ENCODE measurements at regions not wholly inside any gene's neighbourhood (a gene's known extent, or its start where the extent isn't known, plus 50 kb on each side); places are given as distances from the start of the nearest gene placed in this dataset.

DNA sequence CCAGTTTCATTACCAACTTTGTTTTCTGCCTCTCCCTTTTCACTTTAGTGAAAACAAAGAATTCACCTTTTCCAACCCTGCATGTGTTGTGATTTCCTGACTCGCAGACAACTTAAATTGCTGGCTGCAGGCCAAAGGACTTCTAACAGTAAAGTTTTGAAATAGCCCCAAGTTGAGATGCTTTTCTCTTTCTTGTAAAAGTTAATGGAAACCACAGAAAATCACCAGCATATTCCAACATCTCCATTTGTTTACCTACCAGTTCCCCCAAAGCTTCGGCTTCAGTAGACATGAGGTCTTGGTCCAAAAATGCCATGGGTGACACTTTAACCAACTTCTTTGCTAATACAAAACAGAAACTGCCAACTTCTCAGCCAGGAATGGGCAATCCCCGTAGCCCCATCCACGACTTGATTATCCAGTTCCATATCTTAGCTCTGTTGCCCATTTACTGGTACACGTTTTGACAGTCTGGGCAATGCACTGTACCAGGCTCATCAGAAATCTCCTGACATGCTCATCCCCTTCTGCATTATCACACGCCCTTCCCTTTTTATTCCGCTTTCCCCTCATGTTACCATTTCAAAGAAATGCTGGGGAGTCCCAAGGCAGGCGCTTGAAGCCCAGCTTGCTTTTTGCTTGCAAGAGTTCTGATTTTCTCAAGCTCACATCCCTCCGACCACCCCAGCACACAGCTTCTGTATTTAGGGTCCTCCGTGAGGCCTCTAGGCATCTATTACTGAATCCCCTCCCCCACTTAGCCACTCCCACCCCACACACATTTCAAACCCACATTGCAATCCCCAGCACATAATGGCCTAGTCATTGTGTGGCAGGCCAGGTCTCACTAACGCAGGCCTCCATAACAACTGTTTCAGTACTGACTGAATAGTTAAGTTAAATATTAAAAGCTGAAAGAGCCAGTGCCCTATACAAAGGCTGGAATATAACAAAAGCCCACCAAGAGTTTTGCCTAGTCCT is 137.9 kb upstream of the S100G start:
- no peak for DNase-seq

DNA sequence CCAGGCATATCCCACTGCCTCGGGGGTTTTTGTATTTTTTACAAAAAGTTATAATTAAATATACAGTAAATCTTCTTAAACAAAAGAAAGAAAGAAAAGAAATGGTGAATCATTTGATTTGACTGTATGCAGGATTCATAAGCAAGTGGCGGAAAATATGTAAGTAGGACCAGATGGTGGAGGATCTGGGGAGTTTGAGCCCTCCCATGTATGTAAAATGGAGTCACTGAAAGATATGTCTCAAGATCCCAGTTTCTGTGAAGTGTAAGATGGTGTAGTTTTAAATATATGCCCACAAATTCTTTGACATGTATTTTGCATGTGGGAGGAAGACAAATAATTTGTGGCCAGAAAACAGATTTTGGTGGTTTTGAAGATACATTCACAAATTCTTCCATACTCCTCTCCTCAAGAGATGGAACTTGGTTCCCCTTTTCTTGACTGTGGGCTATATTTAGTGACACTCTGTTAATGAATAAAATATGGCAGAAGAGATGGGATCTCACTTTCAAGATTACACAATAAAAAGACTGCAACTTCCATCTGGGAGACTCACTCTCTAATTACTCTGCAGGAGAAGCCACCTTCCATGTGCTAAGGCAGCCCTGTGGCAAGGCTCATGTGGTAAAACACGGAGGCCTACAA is 133.6 kb upstream of the S100G start:
- no peak for DNase-seq

DNA sequence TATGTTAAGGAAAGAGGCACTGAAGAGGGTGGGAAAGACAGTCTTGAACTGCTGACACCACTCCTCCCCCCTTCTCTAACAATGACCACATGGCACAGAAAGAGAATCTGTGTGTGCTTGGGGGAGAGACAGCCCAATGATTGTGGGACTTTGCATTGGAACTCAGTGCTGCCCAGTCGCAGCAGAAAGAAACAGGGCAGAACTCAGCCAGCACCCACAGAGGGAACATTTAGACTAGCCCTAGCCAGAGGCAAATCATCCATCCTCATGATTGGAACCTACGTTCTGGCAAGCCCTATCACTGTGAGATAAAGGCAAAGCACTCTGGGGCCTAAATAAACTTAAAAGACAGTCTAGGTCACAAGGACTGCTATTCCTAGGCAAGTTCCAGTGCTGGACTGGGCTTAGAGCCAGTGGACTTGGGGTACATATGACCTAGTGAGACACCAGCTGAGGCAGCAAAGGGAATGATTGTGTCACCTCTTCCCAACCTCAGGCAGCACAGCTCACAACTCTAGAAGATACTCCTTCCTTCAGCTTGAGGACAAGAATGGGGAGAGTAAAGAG is 132.8 kb upstream of the S100G start:
- no peak for DNase-seq

DNA sequence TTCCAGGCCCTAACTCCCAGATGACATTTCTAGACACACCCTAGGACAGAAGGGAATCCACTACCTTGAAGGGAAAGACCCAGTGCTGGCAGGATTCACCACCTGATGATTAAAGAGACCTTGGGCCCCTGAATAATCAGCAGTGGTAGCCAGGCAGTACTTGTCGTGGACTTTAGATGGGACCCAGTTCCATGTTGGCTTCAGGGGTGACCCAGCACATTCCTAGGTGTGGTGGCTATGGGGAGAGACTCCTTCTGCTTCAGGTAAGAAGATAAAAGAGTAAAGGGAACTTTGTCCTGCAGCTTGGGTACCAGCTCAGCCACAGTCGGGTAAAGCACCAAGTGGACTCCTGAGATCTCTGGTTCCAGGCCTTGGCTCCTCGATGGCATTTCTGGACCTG is 131.8 kb upstream of the S100G start:
- no peak for DNase-seq

DNA sequence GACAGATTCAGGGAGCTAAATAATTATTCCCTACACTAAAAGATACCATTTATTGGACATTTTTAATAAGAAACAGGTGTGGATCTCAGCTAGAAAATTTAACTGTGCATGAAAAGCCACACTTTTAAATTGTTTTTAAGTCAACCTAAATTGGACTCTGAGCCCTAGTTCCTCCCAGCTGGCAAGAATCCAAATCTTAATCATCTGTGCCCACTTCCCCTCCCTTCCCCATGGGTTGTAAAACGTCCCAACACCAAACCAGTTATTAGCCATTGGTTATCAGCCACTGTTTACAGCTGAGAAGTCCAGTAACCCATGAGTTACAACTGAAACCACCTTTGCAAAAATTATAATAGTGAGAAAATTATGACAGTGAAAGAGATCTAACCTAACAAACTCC is 125.6 kb upstream of the S100G start:
- no peak for DNase-seq

DNA sequence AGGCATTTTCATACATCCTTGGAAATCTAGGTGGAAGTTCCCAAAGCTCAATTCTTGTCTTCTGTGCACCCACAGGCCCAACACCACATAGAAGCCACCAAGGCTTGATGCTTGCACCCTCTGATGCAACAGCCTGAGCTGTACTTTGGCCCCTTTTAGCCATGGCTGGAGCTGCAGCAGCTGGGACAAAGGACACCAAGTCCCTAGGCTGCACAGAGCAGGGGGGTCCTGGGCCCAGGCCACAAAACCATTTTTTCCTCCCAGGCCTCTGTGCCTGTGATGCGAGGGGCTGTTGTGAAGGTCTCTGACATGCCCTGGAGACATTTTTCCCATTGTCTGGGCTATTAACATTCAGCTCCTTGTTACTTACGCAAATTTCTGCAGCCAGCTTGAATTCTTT is 124.0 kb upstream of the S100G start:
- no peak for DNase-seq

DNA sequence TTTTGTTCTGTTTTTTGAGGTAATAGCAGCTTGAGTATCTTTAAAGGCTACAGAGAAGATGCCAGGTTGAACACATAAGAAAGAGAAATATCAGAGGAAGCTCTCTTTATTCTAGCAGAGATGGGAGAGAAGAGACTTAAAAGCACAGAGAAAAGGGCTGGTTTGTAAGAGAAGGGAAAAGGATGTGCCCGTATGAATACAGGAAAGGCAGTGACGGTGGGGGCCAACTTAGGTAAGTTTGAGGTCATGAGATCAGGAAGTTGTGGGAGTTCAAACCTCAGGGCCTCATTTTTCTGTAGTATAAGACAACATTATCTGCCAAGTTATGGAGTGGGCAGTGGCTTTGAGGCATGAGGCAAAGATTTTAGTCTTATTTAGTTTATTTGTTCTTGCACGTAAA is 121.3 kb upstream of the S100G start:
- no peak for DNase-seq

All from DMS79 (cell line).